NCI-H748 (cell line): ENCODE measurements at regions not wholly inside any gene's neighbourhood (a gene's known extent, or its start where the extent isn't known, plus 50 kb on each side); places are given as distances from the start of the nearest gene placed in this dataset.

Experiments
- DNase-seq: peaks from one replicate; lab custom pipeline; 2025; ENCODE audit not compliant: unreplicated experiment; lab: John Stamatoyannopoulos, UW

GRCh38 chr6:98670045-98670746 is 164.2 kb upstream of the POU3F2 start:
- no peak for DNase-seq

DNA sequence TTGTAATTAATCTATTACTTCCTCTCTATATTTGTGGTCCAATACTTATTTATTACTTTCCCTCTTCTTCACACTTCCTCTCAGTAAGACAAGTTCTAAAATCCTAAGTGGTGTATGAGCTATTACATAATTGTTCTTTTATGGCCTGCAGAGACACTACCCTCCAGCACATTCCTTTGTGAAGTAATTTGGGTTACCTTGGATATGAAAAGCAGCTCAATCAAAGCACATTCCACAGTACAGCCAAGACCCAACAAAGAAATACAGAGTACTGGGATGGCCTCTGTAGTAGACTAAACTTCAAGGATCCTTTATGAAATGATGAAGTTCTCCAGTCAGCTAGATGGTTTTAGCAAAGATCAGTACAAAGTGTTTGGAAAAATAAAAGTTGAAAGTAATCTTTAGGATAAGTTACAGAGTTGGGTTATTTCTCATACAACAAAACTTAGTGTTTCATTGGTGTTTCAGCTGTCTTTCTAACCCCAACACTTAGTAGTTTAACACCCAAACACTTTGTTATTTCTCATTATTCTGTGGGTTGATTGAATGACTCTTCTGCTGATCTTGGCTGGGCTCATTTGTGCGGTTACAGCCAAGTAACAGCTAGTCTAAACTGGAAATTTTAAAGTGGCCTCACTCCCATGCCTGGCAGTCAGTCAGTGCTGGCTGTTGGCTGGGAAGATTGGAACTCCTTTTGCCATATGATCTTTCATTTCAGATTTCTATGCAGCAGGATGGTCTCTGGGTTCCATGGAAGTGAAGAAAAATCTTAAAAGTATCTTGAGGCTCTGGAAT is 161.5 kb upstream of the POU3F2 start:
- DNase-seq = no peak

- DNase-seq = no peak
These were observed 155.9 kb upstream of the POU3F2 start for GRCh38 chr6:98678481-98678880.

- no peak for DNase-seq
These were observed 148.3 kb upstream of the POU3F2 start for GRCh38 chr6:98686008-98686601.

GRCh38 chr6:98687752-98688151 is 146.6 kb upstream of the POU3F2 start:
- no peak for DNase-seq

DNA sequence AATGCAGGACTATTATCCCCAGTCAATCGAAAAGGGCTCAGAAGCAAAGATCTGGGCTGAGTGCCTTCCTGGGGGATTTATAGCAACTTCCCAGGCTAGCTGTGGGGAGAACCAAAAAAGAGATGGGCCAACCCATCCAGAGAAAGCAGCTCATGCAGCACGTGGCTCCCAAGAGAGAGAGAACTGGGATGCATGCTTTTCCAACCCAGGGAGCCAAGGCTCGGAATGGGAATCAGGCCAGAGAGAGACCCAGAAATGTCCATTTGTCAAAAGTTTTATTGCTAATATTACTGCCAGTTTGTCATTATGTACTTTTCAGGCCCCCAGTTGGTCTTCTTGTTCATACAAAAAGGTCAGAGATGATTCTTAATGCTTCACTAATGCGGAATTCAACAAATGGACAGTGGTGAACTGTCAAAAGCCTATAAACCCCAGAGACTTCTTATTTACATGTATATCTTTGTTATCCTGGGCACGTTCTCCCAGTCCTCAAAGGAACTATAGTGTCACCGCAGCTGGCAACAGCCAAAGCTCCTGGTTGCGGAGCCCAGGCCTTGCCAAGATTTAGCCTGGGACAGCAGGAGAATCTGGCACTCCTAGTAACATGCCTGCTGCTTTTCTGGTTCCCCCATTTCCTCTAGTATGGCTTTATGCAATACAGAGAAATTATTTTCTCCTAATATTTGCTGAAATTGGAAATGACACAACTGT is 139.1 kb upstream of the POU3F2 start:
- DNase-seq = no peak

GRCh38 chr6:98711380-98711779 is 123.0 kb upstream of the POU3F2 start:
- no peak for DNase-seq

DNA sequence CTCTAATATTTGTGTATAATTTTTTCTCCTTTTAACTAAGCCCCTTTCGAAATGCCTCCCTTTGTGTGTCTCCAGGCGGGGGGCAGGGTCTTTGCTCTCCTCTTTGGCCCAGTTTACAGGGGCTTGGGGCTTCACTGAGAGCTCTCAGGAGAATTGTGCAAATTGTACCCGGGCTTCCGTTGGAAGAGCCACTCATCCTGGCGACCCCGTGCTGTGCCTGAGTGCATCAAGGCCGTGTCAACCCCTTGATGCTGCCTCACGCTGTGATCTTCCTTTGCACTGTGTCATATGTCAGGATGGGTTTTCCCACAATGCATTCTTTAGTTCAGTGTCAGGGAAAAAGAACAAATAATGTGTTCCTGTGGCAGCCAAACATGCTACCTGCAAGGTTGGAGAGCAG is 118.0 kb upstream of the POU3F2 start:
- DNase-seq = peak; percentile 94

DNA sequence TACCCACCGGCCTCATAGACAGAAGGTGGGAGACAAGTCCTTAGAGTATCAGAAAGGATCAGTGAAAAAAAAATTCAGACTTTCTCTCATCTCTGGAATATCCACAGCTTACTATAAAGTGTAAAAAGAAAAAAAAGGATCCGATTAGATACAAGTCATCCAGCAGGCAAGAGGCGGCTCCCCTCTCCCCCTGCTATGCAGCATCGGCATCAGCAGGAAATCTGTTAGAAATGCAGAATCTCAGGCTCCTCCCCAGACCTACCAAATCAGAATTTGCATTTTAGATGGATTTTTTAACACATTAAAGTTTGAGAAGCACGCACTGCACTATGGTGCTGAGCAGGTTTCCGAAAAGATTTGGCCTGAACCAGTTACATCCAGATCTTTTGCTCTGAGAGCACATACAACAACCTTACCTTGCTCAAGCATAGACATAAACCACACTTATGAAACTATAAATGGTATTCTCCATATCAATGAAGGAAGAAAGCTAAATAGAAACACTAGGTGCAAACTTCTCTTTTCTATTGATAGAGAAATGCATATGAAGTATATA is 117.0 kb upstream of the POU3F2 start:
- no peak for DNase-seq

- DNase-seq = no peak
These were observed 116.4 kb upstream of the POU3F2 start for GRCh38 chr6:98717988-98718387.

GRCh38 chr6:98724537-98724936 is 109.8 kb upstream of the POU3F2 start:
- no peak for DNase-seq

DNA sequence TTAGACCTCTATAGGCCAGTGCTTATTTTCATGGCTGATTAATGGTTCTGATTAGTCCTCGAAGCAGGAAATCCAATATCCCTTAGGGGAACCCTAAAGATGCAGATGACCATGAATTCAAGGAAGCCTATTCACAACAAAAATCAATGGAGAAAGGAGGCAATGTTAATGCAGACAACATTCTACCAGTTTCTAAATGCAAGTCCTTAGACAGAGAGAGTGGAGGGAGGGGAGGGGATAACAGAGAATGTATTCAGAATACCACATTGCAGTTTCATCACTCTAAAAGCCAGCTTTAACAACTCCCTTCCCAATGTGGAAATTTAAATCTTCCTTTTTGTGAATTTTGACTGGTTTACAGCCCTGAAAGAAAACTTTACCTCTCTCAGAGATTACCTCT is 87.1 kb upstream of the POU3F2 start:
- DNase-seq = no peak

GRCh38 chr6:98747960-98748359 is 86.4 kb upstream of the POU3F2 start:
- no peak for DNase-seq

DNA sequence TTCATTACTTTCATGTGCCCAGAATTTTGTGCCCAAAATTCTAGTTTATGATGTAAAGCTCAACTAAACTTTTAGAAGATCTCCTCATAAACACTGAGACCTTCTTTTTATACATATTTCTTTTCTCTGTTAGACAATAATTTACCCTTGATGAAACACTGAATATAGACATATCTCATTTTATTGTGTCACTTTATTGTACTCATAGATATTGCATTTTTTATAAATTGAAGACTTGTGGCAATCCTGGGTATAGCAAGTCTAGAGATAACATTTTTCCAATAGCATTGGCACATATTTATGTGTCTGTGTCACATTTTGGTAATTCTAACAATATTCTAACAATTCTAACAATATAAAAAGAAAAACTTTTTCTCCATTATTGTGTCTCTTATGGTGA is 74.9 kb upstream of the POU3F2 start:
- no peak for DNase-seq

DNA sequence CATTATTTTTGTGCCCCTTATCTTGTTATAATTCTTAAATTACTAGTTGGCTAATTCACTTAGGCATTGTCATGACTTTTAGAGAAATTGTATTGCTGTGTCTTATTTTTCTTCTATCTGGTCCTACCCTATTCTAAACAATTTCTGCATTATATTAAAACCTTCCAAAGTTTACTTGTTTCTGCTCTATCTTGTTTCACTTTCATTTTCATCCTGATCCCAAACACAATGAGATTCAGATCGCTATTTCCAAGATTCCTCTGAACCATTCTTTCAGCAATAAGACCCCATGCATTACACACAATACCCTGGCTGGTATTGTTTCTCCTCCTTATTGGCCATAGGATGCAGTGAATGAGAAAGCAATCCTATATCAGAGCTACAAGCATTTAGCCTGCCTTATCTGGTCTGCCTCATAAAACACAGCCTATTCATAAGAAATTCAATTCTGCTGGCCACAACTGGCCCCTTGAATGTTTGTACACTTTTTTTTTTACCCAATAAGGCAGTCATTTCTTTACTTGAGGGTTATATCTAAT is 69.9 kb upstream of the POU3F2 start:
- DNase-seq = peak; percentile 11

DNA sequence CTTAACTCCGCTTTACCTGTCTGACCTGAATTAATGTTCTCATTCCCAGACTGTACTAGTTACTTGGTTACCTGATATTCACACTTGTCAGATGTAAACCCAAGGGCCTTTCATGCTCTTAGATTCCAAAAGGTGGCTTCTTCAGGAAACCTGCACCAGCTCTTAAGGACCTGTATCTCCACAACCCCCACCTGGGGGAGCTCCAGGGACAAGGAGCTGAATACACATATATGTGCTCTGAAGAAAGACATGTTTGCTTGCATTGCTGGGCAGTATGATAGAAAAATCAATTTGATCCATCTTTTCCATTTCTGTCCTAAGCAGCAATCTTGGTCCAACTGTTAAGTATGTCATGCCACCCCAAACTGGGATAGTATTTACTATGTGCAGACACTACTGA is 64.8 kb upstream of the POU3F2 start:
- DNase-seq = peak; percentile 71

- no peak for DNase-seq
These were observed 59.2 kb upstream of the POU3F2 start for GRCh38 chr6:98775205-98775604.

- DNase-seq = no peak
These were observed 56.6 kb upstream of the POU3F2 start for GRCh38 chr6:98777762-98778161.

GRCh38 chr6:98779618-98780017 is 54.8 kb upstream of the POU3F2 start:
- no peak for DNase-seq

GRCh38 chr6:98782772-98783171 is 51.6 kb upstream of the POU3F2 start:
- DNase-seq = no peak

DNA sequence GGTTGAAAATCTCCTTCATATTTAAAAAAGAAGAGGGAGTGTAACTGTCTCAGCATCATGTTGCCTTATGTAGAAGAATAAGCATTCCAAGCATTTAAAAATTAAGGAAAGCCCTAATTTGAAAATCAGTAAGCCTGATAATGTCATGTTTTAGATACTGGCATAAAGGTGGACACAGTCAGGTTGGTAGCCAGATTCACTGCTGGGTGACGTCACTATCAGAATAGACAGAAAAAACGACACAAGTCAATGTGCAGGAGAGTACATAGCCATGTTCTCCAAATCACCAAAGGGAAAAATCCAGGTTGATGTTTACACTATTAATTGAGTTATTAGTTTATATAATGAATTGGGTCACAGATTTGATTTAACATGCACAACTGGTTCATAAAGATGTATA is 50.8 kb upstream of the POU3F2 start:
- DNase-seq = no peak
